ENCODE measurements at regions not wholly inside any gene's neighbourhood (a gene's known extent, or its start where the extent isn't known, plus 50 kb on each side); places are given as distances from the start of the nearest gene placed in this dataset.

DNA sequence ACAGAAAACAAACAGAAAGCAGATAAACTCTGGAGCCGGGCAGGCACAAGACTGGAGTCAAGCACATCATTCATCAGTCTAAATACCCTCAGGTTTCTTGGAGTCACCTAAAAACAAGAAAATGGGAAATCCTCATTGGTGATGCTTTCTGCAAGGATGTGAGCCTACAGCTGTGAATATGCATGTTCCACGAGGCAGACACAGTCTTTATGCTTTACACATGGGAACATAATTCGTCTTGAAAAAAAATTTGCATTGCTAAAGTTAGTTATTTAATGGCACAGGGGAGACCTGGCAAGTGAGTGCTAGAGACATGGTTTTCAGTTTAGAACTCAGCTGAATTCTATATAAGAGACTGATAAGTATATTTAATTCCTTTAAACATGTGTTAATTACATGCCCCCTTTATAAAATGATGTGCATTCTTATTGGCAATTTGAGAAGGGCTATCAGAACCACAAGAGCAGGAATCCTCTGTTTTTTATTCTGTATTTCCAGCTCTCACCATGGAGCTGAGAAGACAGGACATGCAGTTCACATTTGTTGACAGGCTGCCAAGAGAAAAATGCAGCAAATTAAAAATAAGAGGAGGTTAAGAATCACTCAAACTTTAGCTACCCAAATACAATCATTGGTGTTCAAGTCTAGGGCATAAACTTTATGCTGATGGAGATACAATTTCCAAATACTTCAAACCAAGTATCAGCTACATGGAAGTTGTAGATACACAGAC, 438.0 kb upstream of the MPDZ start:
- TF ChIP-seq, protein P1, sequence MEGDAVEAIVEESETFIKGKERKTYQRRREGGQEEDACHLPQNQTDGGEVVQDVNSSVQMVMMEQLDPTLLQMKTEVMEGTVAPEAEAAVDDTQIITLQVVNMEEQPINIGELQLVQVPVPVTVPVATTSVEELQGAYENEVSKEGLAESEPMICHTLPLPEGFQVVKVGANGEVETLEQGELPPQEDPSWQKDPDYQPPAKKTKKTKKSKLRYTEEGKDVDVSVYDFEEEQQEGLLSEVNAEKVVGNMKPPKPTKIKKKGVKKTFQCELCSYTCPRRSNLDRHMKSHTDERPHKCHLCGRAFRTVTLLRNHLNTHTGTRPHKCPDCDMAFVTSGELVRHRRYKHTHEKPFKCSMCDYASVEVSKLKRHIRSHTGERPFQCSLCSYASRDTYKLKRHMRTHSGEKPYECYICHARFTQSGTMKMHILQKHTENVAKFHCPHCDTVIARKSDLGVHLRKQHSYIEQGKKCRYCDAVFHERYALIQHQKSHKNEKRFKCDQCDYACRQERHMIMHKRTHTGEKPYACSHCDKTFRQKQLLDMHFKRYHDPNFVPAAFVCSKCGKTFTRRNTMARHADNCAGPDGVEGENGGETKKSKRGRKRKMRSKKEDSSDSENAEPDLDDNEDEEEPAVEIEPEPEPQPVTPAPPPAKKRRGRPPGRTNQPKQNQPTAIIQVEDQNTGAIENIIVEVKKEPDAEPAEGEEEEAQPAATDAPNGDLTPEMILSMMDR (IDR thresholded peaks at IDR 0.05), result no peak
- no peak for TF ChIP-seq EZH2 (IDR thresholded peaks at IDR 0.05; ENCODE audit: borderline replicate concordance, insufficient read depth, low read depth, low read length, poor library complexity, severe bottlenecking)

All from B cell (primary cell).